GM19438 (cell line): ENCODE measurements at regions not wholly inside any gene's neighbourhood (a gene's known extent, or its start where the extent isn't known, plus 50 kb on each side); places are given as distances from the start of the nearest gene placed in this dataset.
"Not testable (repeated sequence)": the region's sequence is repeated elsewhere in the genome, so short reads cannot be mapped to it uniquely, and the experiment has no call there.

Source experiments
- ATAC-seq: cut with Tn5 transposase; IDR thresholded peaks from one replicate; pipeline ENCODE4 v1.9.1; 2021; ENCODE audit warnings: low read depth; ENCODE audit not compliant: unreplicated experiment

DNA sequence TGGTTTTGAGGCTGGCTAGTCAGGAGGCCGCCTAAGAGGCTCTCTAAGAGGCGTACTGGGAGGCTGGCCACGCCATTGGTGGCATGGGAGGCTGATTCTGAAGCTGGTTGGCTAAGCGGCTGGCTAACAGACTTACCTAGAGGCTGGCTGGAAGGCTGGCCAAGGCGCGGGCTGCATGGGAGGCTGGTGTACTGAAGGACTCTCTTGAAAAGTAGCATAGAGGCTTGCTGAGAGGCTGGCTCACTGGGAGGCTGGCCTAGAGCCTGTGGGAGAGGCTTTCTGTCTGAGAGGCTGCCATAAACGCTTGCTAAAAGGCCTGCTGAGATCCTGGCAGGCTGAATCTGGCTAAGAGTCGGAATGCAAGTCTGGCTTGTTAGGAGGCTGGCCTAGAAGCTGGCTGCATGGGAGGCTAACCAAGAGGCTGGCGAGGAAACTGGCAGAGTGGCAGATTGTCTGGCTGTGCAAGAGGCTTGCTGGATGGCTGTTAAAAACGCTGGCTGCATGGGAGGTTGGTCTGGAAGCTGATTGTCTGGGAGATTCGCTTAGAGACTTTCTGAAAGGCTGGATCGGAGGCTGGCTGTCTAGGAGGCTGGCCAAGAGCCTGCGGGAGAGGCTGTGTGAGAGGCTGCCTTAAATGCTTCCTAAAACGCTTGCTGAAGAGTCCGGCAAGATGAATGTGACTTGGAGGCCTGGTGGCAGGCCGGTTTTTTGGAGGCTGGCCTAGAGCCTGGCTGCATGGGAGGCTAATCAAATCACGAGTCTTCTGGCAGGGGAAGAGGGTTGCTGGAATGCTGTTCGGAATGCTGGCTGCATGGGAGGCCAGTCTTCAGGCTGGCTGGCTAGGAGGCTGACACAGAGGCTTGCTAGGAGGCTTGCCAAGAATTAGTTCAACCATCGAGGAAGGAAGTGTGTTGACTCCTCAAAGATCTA lies 134.2 kb downstream of the OR13A1 start:
- no peak for ATAC-seq

DNA sequence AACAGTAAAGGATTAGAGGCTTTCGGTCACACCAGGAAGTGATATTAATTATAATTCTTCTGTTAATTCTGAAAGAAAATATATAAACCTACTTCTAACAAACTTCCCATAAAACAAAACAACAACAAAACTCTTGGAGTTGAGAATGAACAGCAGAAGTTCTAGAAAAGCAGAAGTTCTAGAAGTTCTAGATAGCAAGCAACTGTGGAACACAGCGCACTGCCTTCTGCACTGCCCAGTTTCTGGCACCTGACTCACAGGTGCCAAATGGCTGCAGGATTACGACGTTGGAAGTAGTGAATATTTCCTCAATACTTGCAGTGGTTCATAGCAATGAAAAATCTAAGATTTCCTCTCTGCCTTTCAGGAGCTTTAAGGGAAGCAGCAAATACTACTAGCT lies 132.2 kb downstream of the OR13A1 start:
- ATAC-seq: no peak

DNA sequence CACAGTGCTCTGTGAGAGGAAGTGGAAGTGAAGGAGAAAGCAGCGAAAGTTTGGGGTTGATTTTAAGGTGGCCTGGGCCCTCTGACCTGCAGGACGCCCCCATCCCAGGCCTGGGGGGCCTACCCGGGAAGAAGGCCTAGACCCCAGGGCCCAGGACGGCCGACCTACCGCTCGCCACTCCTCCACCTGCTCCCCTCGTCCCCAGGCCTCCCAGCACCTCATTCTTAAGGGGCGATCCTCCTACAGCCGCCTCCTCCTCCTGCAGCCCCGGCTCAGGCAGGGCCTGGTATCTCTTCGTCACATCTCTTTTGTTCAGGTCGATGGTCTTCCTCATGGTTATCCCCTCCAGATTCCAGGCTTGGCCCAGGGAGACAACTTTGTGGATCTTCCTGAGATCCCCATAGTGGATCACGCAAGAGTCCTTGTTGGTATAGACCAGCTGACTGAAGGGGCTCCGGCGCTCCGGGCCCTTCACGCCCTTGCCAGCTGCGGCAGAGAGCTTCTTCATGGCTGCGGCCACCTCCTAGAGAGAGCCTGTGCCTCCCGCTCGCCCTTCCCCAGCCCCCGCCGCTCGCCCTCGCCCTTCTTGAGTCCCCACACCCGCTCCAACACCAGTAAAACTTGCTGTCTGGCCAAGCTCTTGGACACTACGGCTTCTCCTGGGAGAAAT lies 117.5 kb downstream of the OR13A1 start:
- ATAC-seq: no peak

DNA sequence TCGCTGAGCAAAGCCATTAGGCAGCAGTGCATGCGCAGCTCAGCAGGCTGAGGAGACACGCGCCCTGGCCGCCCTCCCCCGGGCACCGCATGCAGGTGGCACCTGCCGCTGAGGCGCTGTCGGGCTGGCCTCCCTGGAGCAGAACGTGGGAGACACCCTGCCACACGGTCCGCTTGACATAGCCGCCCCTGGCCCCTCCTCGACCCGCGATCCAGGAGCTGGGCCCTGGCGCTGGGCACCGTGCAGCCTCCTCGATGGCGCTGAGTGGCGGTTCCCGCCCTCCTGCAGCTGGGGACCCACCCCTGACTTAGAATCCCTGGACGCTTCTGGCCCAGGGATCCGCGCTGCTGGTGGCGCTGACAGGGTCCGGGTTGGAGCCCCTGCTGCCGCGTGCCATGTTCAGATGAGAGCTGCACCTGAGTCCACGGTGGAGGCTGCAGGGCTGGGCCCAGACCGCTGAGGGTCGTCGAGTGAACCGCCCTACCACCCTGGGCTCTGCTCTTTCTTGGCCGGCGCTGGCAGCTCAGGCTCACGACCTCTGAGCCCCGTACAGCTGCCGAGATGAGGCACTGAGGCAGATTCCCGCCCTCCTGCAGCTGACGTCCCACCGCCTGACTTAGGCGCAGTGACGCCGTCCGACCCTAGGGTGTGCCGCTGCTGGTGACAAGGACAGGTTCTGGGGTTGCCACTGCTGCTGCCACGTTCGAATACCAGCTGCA lies 116.8 kb downstream of the OR13A1 start:
- ATAC-seq: no peak

DNA sequence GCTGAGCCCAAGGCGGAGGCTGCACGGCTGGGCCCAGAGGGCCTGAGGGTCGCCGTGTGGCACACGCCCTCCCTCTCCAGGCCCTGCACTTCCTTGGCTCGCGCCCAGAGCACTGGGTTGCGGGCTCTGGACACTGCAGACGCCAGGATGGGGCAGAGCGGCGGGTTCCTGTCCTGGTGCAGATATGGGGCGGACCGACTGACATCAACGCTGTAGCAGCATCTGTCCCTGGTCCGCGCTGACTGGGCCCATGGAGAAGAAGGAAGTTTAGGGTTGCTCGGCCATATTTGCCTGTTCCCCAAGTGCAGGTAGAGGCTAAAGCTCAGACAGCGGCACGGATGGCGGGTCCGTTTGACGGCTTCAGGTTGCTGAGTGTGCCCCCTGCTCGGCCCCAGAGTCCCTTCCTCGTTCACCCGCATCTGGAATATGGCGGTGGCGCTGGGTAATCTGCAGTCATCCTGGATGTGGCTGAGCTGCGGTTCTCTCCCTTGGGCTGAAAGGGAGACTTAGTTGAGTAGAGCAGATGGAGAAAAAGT lies 116.1 kb downstream of the OR13A1 start:
- ATAC-seq: no peak

DNA sequence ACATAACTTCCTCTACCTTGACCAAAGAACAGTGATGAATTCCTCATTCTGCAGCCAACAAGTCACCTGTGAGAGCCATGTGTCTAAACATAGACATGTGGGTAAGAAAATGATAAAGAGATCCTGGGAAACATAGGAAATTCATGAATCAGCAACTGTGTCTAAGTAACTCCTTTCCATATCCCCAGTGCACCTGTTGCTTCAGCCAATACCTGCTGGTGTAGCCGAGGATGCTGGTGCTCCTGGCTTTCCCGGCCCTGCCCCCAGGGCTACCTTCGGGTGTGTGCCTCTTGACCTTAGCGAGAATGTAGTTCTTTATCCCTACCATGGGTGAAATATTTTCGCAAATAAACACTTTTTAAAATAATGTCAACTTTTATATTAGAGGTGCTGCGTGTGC lies 114.1 kb downstream of the OR13A1 start:
- no peak for ATAC-seq

DNA sequence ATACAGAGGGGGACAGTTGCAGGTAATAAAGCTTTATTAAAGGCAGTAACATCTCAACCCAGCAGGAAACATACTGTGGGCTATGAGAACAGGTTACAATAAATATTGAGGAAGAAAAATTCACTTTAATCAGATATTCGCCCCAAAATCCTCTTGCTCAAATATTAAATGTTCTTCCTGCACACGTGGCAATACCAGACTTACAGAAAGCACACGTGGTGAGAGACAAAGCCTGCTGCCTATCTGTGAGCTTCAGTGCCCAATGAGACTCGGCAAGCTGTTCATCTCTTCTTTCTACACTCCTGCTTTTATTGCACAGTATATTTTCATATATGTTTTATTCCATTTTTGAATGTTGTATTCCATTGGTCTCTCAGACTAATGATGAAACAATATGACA lies 113.2 kb downstream of the OR13A1 start:
- ATAC-seq: no peak

DNA sequence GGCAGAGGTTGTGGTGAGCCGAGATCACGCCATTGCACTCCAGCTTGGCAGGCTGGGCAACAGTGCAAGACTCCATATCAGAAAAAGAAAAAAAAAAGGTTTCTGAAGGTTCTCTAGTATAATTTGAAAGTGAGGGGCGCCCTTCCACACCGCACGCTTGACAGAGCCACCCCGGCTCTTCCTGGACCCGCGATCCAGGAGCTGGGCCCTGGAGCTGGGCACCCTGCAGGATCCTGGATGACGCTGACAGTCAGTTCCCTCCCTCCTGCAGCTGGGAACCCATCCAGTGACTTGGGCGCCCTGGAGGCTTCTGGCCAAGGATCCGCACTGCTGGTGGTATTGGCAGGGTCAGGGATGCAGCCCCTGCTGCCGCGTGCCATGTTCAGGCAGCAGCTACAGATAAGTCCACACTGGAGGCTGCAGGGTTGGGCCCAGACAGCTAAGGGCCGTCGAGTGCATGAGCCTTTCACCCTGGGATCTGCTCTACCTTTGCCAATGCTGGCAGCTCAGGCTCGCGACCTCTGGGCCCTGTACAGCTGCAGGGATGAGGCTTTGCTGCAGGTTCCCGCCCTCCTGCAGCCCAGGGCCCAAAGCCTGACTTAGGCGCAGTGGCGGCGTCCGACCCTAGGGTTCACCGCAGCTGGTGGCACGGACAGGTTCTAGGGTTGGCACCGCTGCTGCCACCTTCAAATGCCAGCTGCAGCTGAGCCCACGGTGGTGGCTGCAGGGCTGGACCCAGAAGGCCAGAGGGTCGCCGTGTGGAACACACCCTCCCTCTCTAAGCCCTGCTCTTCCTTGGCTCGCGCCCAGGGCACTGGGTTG lies 110.2 kb downstream of the OR13A1 start:
- ATAC-seq: no peak

DNA sequence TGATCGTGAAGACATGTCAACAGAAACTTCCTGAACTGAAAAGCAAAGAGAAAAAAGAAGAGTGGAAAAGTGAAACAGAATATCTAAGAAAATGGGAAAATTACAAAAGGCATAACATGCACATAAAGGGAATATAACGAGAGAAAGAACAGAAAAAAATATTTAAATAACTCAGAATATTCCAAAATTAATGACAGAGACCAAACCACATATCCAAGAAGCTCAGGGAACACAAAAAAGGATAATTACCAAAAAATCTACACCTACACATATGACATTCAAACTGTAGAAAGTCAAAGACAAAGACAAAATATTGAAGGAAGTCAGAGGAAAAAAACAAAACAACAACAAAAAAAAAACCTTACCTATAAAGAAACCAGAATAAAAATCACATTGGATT lies 105.5 kb downstream of the OR13A1 start:
- no peak for ATAC-seq

DNA sequence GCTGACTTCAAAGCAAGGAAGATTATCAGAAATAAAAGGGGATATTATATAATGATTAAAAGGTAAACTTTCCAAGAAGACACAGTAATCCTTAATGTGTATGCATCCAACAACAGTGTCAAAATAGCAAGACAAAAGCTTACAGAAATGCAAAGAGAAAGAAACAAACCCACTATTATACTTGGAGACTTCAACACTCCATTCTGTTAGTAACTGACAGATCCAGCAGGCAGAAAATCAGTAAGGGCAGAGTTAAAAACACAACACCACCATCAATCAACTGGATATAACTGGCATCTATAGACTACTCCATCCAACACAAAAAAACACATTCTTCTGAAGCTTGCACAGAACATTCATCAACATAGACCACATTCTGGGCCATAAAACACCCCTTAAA lies 103.8 kb downstream of the OR13A1 start:
- no peak for ATAC-seq

DNA sequence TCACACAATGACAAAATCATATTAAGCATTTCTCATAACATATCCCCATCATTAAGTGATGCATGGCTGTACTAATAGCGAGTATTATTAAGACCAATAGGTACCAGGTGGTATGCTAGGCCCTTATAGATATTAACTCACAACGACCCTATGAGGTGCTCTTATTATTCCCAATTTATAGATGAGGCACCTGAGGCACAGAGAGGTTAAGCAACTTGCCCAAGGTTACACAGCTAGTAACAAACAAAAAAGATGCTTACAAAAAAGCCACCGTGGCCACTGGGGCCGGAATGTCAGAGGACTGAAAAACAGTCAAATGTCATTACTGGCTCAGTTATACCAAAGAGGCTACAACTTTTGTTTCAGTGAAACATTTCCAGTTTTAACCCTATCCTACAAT lies 96.0 kb downstream of the OR13A1 start:
- no peak for ATAC-seq

DNA sequence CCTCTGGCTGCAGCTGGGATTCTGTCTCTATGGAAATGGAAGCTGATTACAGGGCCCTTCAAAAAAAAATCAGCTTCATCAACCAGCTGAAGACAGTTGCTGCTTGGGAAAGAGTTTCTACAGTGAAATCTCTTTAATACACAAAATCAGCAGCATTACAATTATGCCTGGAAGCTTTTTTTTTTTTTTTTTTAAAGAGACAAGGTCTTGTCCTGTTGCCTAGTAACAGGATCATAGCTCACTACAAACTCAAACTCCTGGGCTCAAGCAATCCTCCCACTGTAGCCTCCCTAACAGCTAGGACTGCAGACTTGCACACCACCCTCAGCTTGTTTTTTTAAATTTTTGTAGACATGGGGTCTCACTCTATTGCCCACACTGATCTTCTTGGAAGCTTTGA lies 94.5 kb downstream of the OR13A1 start:
- ATAC-seq: no peak

DNA sequence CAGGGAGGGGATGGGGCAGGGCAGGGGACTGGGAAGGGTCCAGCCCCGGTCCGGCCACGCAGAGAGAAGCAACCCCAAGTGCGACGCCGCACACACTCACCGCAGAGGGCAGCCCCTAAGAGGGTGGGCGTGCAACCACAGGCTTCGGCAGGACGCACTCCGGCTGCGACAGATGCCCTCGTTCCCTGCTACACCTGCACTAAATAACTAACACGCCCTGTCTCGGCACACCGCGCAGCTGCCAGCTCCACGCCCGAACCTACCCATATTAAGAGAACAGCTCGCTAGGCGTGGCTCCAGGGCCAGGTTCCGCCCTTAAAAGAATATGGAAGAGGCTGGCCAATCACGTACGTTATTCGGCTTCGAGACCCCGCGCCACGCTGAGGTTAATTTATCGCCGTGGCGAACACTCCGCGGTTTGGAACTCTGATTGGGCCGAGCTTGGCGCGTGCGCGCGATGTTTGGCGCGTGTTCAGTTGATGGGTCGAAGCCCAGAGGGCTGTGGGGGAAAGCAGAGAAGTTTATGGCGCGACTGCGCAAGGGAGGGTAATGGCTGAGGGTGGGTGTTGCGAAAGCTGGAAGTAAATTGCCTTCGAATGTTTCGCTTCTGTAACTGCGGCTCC lies 91.1 kb downstream of the OR13A1 start:
- no peak for ATAC-seq

DNA sequence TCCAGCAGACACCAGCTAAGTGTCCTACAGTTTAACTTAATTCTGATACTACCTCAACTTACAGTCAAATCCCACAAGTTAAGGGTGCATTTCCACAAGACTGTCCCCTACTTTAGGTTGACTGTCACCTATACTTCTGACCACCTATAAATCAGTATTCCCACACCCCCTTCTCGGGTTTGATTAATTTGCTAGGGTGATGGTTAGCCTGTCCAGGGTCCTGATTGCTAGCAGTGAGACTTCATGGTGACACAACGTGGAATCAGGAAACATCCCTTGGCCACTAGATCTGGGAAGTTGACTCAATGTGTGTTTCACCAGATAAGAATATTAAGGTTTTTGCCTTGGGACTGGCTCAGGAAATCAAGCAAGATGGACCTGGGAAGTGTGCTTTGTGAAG lies 88.4 kb downstream of the OR13A1 start:
- no peak for ATAC-seq

DNA sequence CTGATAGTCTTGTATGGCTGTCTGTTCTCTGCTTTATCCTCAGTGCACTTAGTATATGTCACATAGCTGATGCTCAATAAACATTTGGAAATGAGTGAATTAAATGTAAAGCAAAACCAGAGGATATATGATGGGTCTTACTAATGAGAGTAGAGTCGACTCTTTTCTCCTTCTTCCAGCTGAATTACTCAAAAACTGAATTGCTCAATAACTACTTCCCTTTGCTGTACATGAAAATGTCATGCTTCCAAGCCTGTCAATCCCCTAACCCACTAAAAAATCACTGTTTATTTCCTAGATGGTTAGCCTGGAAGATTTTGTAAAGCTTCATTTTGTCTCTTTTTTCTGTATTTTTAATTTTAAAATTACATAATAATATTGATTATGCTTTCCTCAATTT lies 88.0 kb downstream of the OR13A1 start:
- ATAC-seq: no peak

DNA sequence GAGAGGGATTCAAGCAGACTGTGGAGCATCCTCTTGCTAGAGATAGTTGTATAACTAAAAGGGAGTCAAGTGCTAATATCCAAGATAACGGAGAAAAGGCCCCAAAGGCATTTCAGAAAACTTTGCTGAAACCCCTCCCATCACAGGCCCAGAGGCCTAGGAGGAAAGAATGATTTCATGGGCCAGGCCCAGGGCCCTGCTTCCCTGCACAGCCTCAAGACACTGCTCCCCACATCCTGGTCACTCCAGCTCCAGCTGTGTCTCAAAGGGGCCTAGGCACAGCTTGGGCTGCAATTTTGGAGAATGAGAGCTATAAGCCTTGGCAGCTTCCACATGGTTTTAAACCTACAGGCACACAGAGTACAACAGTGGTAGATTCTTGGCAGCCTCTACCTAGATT lies 85.6 kb downstream of the OR13A1 start:
- no peak for ATAC-seq

DNA sequence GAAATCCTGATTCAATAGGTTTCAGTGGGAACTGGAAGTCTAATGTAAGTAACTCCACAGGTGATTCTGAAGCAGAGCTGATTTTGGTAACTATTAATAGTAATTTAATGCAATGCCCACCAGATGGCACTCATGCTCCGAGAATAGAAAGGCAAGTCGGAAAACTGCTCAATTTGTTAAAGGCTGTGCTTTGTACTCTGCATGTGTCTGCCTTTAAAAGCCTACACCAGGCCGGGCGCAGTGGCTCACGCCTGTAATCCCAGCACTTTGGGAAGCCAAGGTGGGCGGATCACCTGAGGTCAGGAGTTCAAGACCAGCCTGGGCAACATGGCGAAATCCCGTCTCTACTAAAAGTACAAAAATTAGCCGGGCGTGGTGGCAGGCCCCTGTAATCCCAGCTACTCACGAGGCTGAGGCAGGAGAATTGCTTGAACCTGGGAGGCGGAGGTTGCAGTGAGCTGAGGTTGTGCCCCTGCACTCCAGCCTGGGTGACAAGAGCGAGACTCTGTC lies 80.1 kb downstream of the OR13A1 start:
- not testable (repeated sequence) for ATAC-seq

DNA sequence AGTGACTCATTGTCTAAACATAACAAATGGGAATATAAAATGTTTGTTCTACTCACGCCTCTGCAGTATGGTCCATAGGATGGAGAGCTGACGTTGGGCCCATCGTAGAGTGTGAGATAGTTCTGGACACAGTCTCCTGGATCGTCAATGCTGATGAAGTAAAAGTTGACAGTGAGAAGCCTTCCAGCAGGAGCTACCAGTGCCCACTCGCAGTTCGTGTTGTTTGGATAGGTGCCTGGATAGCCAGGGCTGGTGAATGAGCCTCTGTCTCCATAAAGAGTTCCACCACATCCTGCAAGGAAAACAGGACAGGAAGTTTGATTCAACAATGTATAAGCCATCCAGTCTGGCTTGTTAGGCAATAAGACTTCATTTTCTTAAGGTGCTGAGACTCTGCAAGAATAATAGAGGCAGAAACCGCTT lies 79.6 kb downstream of the OR13A1 start:
- no peak for ATAC-seq

DNA sequence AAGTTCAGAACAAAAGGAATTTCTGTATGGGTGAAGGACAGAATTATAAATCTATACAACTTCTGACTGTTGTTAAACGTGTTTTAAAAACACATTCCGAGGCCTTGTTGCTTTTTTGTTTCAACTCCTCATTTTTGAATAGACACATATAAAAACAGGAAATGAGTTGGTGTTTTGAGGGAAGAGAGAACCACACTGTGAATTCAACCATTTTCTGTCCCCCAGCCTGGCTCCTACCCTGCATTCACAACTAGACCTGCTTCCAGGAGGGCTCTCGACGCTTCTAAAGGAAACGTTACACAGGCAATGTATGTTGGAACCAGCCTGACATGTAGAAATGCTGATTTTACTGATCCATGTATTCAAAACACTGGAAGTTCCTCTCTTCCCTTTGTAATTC lies 76.5 kb downstream of the OR13A1 start:
- ATAC-seq: no peak

DNA sequence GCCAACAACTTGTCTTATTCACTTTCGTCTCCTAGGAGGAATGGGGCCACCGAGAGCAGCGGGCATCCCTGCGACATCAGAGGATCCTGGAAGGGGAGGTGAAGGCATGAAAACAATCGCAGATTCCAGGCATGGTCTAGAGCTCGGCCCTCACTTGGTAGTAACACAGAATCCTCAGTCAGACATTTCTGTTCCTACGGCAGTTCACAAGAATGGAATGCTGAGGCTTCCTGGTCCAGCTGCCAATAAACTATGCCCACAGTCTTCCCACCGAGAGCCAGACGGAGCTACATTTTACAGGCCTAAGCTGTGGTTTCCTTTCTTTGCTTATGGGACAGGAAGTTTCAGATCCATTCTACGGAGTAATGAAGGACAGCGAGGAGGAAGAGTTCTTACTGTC lies 75.8 kb downstream of the OR13A1 start:
- no peak for ATAC-seq
